PC-9 (cell line): ENCODE measurements at regions not wholly inside any gene's neighbourhood (a gene's known extent, or its start where the extent isn't known, plus 50 kb on each side); places are given as distances from the start of the nearest gene placed in this dataset.

ENCODE experiments used
- BruUV-seq: library from RNA; stranded (reverse); fragments of 400-500 nt; replicated peaks from 2 replicates; lab custom pipeline; 2021; lab: Mats Ljungman, UMichigan
- CTCF ChIA-PET: fragments of 300-600 bp; sonication (Branson Sonifier 250); formaldehyde crosslinking; loops from one replicate; lab custom pipeline; 2022; ENCODE audit warnings: antibody characterized with exemption; lab: Charles Lee
- POLR2A ChIA-PET: fragments of 300-600 bp; sonication (Branson Sonifier 250); formaldehyde crosslinking; loops from one replicate; lab custom pipeline; 2022; ENCODE audit warnings: antibody characterized with exemption; ENCODE audit not compliant: unreplicated experiment; lab: Charles Lee
- DNase-seq, 2 experiments: peaks; one replicate each; pipeline versions ENCODE4 v3.0.0 to v3.0.0-alpha.2; 2015 to 2022; ENCODE audit warnings: mixed read lengths in 1 of 2
- H2AFZ ChIP-seq: fragments of 200-600 bp; sonication (generic); 2 replicates; pipeline ENCODE4 v1.8.1; 2017; ENCODE audit warnings: antibody characterized with exemption
- H3F3A ChIP-seq: fragments of 200-600 bp; sonication (generic); 2 replicates; pipeline ENCODE4 v1.8.1; 2017; ENCODE audit warnings: antibody characterized with exemption, mild to moderate bottlenecking, low read depth; ENCODE audit not compliant: insufficient read depth
- H3K27ac ChIP-seq: fragments of 200-600 bp; sonication (generic); 2 replicates; pipeline ENCODE4 v1.6.1; 2016; ENCODE audit warnings: mixed run types
- H3K27me3 ChIP-seq: fragments of 200-600 bp; sonication (generic); 2 replicates; pipeline ENCODE4 v1.6.1; 2016; ENCODE audit warnings: low read depth, mixed run types; ENCODE audit not compliant: insufficient read depth
- H3K36me3 ChIP-seq: fragments of 200-600 bp; sonication (generic); 2 replicates; pipeline ENCODE4 v1.6.1; 2016; ENCODE audit warnings: low read depth, mixed run types
- H3K4me1 ChIP-seq: fragments of 200-600 bp; sonication (generic); replicated peaks from 2 replicates; pipeline ENCODE4 v1.6.1; 2016; ENCODE audit warnings: mixed run types; ENCODE audit not compliant: insufficient read depth
- H3K4me2 ChIP-seq: fragments of 200-600 bp; sonication (generic); 2 replicates; pipeline ENCODE4 v1.6.1; 2017; ENCODE audit warnings: mixed run types
- H3K4me3 ChIP-seq: fragments of 200-600 bp; sonication (generic); 2 replicates; pipeline ENCODE4 v1.6.1; 2016; ENCODE audit warnings: mixed run types
- H3K79me2 ChIP-seq: fragments of 200-600 bp; sonication (generic); 2 replicates; pipeline ENCODE4 v1.6.1; 2017; ENCODE audit warnings: low read depth, mixed run types
- H3K9me2 ChIP-seq: fragments of 200-600 bp; sonication (generic); 2 replicates; pipeline ENCODE4 v1.8.1; 2017; ENCODE audit warnings: mild to moderate bottlenecking; ENCODE audit not compliant: insufficient read depth
- H3K9me3 ChIP-seq: fragments of 200-600 bp; sonication (generic); 2 replicates; pipeline ENCODE4 v1.8.1; 2016; ENCODE audit warnings: low read depth; ENCODE audit not compliant: insufficient read depth
- H4K20me1 ChIP-seq: fragments of 200-600 bp; sonication (generic); 2 replicates; pipeline ENCODE4 v1.8.1; 2017; ENCODE audit not compliant: insufficient read depth
- EZH2 ChIP-seq: fragments of 200-600 bp; sonication (generic); IDR thresholded peaks from 2 replicates; pipeline ENCODE4 v1.8.0; 2017; ENCODE audit warnings: antibody characterized with exemption, low read depth
- intact Hi-C: fragments of 100-400 bp; cut with micrococcal nuclease; formaldehyde crosslinking; loops from one replicate; pipeline ENCODE4 v1.10.0; 2022; ENCODE audit not compliant: unreplicated experiment
- TF ChIP-seq, protein P1 (sequence below): fragments of 200-600 bp; sonication (generic); conservative IDR thresholded peaks from 2 replicates; pipeline ENCODE4 v1.6.1; 2017; ENCODE audit warnings: mixed run types, antibody characterized with exemption, mild to moderate bottlenecking, moderate library complexity

DNA sequence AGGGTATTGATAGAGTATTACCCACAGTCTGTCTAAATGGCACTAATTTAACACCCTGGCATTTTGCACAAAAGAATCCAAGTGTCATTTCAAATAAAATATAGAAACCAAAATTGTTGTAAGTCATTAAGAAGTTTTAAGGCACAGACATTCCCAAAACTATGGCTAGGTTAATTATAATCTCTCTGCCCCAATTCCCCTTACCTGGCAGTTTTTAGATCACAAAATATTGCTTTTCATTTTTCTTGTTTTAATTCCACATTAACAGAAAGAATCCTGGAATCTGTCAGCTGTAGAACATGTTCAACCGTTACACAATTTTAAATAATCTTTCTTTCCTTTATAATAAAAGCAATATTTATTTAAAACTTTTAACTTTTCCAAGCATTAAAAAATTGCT, 56.1 kb upstream of the PALS2 start:
- Histone ChIP-seq H3K4me1 (no peaks in the 10 kb centered on the region), H2AFZ (no peak overlapping the region), H3F3A (no peaks in the 10 kb centered on the region), H4K20me1 (no peaks in the 10 kb centered on the region), H3K27ac (no peak overlapping the region), H3K79me2 (no peaks in the 10 kb centered on the region), H3K4me3 (no peak overlapping the region), H3K36me3 (no peaks in the 10 kb centered on the region), H3K9me3 (no peaks in the 10 kb centered on the region), H3K27me3 (peaks cover 14% of the 10 kb centered on the region; the same call in 1 of the 2 replicates), H3K9me2 (no peaks in the 10 kb centered on the region), H3K4me2 (no peak overlapping the region)
- intact Hi-C loops, result no loop called here
- TF ChIP-seq EZH2, result no peak
- TF ChIP-seq, protein P1, sequence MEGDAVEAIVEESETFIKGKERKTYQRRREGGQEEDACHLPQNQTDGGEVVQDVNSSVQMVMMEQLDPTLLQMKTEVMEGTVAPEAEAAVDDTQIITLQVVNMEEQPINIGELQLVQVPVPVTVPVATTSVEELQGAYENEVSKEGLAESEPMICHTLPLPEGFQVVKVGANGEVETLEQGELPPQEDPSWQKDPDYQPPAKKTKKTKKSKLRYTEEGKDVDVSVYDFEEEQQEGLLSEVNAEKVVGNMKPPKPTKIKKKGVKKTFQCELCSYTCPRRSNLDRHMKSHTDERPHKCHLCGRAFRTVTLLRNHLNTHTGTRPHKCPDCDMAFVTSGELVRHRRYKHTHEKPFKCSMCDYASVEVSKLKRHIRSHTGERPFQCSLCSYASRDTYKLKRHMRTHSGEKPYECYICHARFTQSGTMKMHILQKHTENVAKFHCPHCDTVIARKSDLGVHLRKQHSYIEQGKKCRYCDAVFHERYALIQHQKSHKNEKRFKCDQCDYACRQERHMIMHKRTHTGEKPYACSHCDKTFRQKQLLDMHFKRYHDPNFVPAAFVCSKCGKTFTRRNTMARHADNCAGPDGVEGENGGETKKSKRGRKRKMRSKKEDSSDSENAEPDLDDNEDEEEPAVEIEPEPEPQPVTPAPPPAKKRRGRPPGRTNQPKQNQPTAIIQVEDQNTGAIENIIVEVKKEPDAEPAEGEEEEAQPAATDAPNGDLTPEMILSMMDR, result no peak
- POLR2A ChIA-PET, result no interaction called here
- CTCF ChIA-PET, result no interaction called here
- DNase-seq, result no peak
- no TSS peak for BruUV-seq

DNA sequence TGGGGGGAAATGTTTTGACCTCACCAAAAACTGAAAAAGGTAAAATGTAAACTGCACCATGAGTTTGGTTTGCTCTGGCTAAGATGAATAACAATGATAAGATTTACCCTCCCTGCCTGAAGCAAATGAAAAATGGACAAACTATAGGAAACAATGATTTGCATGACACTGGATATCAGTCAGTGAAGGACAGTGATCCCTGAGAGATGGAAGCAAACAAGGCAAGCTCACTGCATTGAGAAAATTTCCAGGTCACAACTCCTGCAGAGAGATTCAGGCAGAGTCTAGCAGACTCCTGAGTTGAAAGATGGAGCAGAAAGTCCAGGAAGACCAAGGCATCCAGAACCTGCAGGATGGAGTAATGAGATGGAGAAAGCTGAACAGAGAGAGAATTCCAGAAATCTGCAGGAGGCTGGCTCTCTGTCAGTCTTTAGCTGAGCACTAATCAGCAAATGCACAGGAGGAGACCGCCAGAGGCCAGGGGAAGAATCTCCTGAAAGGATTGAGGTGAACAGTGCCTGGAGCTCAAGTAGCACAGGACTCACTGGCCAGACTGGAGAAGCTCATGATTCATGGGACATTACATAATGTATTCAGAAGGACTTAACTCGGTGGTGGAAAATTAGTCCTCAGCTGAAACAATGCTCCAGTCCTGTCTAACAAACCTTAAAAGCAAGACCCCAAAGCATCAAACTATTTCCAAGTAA, 51.2 kb upstream of the PALS2 start:
- Histone ChIP-seq H3K4me2 (no peak overlapping the region), H3K4me3 (no peak overlapping the region), H3K4me1 (no peaks in the 10 kb centered on the region), H3K79me2 (no peaks in the 10 kb centered on the region), H4K20me1 (no peaks in the 10 kb centered on the region), H3K27ac (no peak overlapping the region), H3K9me3 (no peaks in the 10 kb centered on the region), H3K36me3 (no peaks in the 10 kb centered on the region), H2AFZ (no peak overlapping the region), H3K9me2 (no peaks in the 10 kb centered on the region), H3K27me3 (no peaks in the 10 kb centered on the region), H3F3A (no peaks in the 10 kb centered on the region)
- POLR2A ChIA-PET, result interaction anchor here (0.6 kb wide), 1 partner anchor 355 kb away, joined by 4 read pairs; no protein-coding TSS in a partner anchor
- intact Hi-C loops, result no loop called here
- TF ChIP-seq EZH2, result no peak
- TF ChIP-seq, protein P1, result no peak
- DNase-seq, result no peak
- no TSS peak for BruUV-seq
- CTCF ChIA-PET, result no interaction called here
